Keratinocyte (primary cell): ENCODE measurements at regions not wholly inside any gene's neighbourhood (a gene's known extent, or its start where the extent isn't known, plus 50 kb on each side); places are given as distances from the start of the nearest gene placed in this dataset.

Experiments
- EZH2 ChIP-seq: IDR thresholded peaks from one replicate; pipeline ENCODE4 v1.6.1; 2012; ENCODE audit warnings: inconsistent platforms, mild to moderate bottlenecking, low read length, moderate library complexity
- TF ChIP-seq, protein P1 (sequence below), 3 experiments: IDR thresholded peaks in 1 of 3; conservative IDR thresholded peaks in 1 of 3; optimal IDR thresholded peaks in 1 of 3; 2 replicates in 2 of 3; 3 replicates in 1 of 3; pipeline versions ENCODE3 to v1.5.1; 2011; ENCODE audit warnings: low read length in 3 of 3, mild to moderate bottlenecking in 3 of 3, moderate library complexity in 2 of 3, control low read depth in 1 of 3, inconsistent platforms in 1 of 3; ENCODE audit not compliant: insufficient read depth in 2 of 3; ENCODE audit errors: extremely low read depth in 1 of 3

DNA sequence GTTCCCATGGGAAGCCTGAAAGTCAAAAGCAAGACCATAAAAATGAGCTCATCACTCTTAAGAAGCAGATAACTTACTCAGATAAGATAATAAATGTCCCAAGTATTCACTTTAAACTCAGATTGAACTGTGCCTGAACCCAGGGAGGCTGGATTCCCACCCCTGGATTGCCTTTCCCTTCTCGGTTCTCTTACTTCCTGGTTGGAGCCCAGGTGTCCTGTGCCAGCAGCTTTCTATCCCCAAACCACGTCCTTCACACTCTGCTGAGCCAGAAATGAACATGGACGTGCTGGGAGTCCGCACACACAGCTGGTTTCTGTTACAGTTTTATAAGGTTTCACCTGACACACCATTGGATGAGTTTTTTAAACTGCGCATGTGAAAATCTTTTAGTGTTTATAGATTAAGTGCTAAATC, 636.2 kb upstream of the IGFBP3 start:
- TF ChIP-seq, protein P1, sequence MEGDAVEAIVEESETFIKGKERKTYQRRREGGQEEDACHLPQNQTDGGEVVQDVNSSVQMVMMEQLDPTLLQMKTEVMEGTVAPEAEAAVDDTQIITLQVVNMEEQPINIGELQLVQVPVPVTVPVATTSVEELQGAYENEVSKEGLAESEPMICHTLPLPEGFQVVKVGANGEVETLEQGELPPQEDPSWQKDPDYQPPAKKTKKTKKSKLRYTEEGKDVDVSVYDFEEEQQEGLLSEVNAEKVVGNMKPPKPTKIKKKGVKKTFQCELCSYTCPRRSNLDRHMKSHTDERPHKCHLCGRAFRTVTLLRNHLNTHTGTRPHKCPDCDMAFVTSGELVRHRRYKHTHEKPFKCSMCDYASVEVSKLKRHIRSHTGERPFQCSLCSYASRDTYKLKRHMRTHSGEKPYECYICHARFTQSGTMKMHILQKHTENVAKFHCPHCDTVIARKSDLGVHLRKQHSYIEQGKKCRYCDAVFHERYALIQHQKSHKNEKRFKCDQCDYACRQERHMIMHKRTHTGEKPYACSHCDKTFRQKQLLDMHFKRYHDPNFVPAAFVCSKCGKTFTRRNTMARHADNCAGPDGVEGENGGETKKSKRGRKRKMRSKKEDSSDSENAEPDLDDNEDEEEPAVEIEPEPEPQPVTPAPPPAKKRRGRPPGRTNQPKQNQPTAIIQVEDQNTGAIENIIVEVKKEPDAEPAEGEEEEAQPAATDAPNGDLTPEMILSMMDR (optimal IDR thresholded peaks at IDR 0.05 in 1 of 3, IDR thresholded peaks at IDR 0.05 in 1 of 3, conservative IDR thresholded peaks at IDR 0.05 in 1 of 3; ENCODE audit: extremely low read depth in 1 of 3, insufficient read depth in 2 of 3, low read length in 3 of 3): no peak
- no peak for TF ChIP-seq EZH2
